Endothelial cell (in vitro differentiated cells): ENCODE measurements at regions not wholly inside any gene's neighbourhood (a gene's known extent, or its start where the extent isn't known, plus 50 kb on each side); places are given as distances from the start of the nearest gene placed in this dataset. TPM values are rescaled to one million over a fixed set of nuclear protein-coding genes. Genes with fewer than 3 reads are reported as not detected.

Experiments used
- DNase-seq: peaks from one replicate; pipeline ENCODE4 v3.0.0; 2021; ENCODE audit warnings: low spot score
- H3K27ac Mint-ChIP-seq: one replicate; pipeline ENCODE4 v1.8.0; 2021; ENCODE audit warnings: mixed read lengths, inconsistent platforms; ENCODE audit not compliant: unreplicated experiment
- H3K27me3 Mint-ChIP-seq: one replicate; pipeline ENCODE4 v1.8.0; 2021; ENCODE audit warnings: mild to moderate bottlenecking, moderate library complexity, mixed read lengths, inconsistent platforms; ENCODE audit not compliant: unreplicated experiment
- H3K36me3 Mint-ChIP-seq: one replicate; pipeline ENCODE4 v1.8.0; 2021; ENCODE audit warnings: mild to moderate bottlenecking, low read depth, mixed read lengths, inconsistent platforms; ENCODE audit not compliant: unreplicated experiment
- H3K4me1 Mint-ChIP-seq: one replicate; pipeline ENCODE4 v1.8.0; 2021; ENCODE audit warnings: mild to moderate bottlenecking, mixed read lengths, inconsistent platforms; ENCODE audit not compliant: unreplicated experiment
- H3K4me3 Mint-ChIP-seq: one replicate; pipeline ENCODE4 v1.8.0; 2021; ENCODE audit warnings: mild to moderate bottlenecking, mixed read lengths, inconsistent platforms; ENCODE audit not compliant: unreplicated experiment
- H3K9me3 Mint-ChIP-seq: one replicate; pipeline ENCODE4 v1.8.0; 2021; ENCODE audit warnings: mixed read lengths, inconsistent platforms; ENCODE audit not compliant: unreplicated experiment
- microRNA-seq: library from miRNA; unstranded; fragments of <30 nt; microRNA quantifications from one replicate; pipeline ENCODE4, GENCODE V29; 2020; ENCODE audit not compliant: unreplicated experiment
- TF ChIP-seq, protein P1 (sequence below): fragments of 200-600 bp; sonication (generic); IDR thresholded peaks from one replicate; pipeline ENCODE4 v1.5.0; 2021; ENCODE audit warnings: antibody characterized with exemption; ENCODE audit not compliant: unreplicated experiment

DNA sequence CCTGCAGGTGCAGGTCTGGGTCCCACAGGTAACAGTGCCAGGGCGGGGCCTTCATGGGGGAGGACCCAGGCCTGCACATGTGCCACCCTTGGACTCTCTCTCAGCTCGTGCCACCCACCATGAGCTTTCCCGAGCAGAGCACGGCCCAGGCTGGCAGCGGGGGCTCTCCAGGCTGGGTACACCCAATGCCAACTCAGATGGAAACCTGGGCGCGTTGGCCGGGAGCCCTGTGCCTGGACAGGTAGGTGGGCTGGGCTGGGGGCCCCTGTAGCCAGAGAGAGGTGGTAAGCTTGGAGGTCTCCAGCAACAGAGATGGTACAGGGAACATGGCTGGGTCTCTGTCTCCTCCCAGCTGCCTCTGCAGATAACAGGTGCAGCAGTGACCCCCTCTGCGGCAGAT, 69.9 kb upstream of the ADARB2 start:
- no peaks in the 10 kb centered on the region for H3K9me3 Mint-ChIP-seq
- no peaks in the 10 kb centered on the region for H3K36me3 Mint-ChIP-seq
- H3K27me3 Mint-ChIP-seq = peaks cover 2% of the 10 kb centered on the region
- H3K4me1 Mint-ChIP-seq = no peaks in the 10 kb centered on the region
- DNase-seq = no peak
- H3K27ac Mint-ChIP-seq = no peak overlapping the region
- H3K4me3 Mint-ChIP-seq = no peak overlapping the region
- TF ChIP-seq, protein P1, sequence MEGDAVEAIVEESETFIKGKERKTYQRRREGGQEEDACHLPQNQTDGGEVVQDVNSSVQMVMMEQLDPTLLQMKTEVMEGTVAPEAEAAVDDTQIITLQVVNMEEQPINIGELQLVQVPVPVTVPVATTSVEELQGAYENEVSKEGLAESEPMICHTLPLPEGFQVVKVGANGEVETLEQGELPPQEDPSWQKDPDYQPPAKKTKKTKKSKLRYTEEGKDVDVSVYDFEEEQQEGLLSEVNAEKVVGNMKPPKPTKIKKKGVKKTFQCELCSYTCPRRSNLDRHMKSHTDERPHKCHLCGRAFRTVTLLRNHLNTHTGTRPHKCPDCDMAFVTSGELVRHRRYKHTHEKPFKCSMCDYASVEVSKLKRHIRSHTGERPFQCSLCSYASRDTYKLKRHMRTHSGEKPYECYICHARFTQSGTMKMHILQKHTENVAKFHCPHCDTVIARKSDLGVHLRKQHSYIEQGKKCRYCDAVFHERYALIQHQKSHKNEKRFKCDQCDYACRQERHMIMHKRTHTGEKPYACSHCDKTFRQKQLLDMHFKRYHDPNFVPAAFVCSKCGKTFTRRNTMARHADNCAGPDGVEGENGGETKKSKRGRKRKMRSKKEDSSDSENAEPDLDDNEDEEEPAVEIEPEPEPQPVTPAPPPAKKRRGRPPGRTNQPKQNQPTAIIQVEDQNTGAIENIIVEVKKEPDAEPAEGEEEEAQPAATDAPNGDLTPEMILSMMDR = no peak

DNA sequence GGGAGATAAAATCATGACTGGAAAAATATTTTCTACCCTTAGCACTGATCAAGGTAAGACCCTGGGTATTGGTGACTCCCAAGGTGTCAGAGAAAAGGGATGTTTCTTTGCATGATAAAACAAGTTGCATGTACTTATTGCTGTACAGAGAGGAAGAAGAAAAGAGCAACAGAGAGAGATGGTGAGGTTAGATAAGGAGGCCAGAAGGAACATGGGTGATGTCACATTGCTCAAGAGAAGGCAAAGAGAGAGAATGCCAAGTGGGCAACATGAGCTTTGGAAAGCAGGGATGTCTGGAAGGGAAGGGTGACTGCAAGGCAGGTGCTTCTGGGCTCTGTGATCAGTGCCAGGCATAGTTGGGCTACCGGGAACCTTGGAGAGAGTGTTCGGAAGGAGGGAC, 65.1 kb upstream of the ADARB2 start:
- Mint-ChIP-seq H3K36me3 (no peaks in the 10 kb centered on the region), H3K27me3 (peaks cover 4% of the 10 kb centered on the region), H3K9me3 (no peaks in the 10 kb centered on the region), H3K4me3 (no peak overlapping the region), H3K27ac (no peak overlapping the region), H3K4me1 (no peaks in the 10 kb centered on the region)
- TF ChIP-seq, protein P1 = no peak
- DNase-seq = no peak

DNA sequence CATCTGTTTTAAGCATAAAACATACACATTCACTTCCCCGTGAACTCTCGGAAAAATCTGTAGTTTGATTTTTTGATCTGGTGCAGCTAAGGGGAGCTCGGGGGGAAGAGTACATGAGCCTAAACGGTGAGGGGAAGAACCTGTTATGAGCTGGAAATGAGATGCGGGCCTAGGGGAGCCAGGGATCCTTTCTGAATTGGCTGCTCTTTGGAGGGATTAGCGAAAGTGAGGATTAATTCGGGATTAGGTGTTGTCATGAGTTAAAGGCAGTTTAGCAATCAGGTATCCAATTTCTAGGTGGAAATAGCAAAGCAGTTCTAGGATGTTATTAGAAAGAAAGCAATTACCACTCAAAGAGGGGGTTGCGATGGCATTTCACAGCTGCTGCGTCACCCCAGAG, 51.1 kb upstream of the ADARB2 start:
- no peak for DNase-seq
- Mint-ChIP-seq H3K4me3 (no peak overlapping the region), H3K36me3 (no peaks in the 10 kb centered on the region), H3K27me3 (peaks cover 5% of the 10 kb centered on the region), H3K27ac (no peak overlapping the region), H3K4me1 (no peaks in the 10 kb centered on the region), H3K9me3 (no peaks in the 10 kb centered on the region)
- TF ChIP-seq, protein P1 = no peak

Small RNA genes in the stretch of these regions (microRNA-seq; reads per million reads assigned to microRNA genes)
- not detected for gene MIR6072
